PC-9 (cell line): ENCODE measurements at regions not wholly inside any gene's neighbourhood (a gene's known extent, or its start where the extent isn't known, plus 50 kb on each side); places are given as distances from the start of the nearest gene placed in this dataset.

ENCODE experiments used
- BruUV-seq: library from RNA; stranded (reverse); fragments of 400-500 nt; replicated peaks from 2 replicates; lab custom pipeline; 2021; lab: Mats Ljungman, UMichigan
- CTCF ChIA-PET: fragments of 300-600 bp; sonication (Branson Sonifier 250); formaldehyde crosslinking; loops from one replicate; lab custom pipeline; 2022; ENCODE audit warnings: antibody characterized with exemption; lab: Charles Lee
- POLR2A ChIA-PET: fragments of 300-600 bp; sonication (Branson Sonifier 250); formaldehyde crosslinking; loops from one replicate; lab custom pipeline; 2022; ENCODE audit warnings: antibody characterized with exemption; ENCODE audit not compliant: unreplicated experiment; lab: Charles Lee
- DNase-seq, 2 experiments: peaks; one replicate each; pipeline versions ENCODE4 v3.0.0 to v3.0.0-alpha.2; 2015 to 2022; ENCODE audit warnings: mixed read lengths in 1 of 2
- H2AFZ ChIP-seq: fragments of 200-600 bp; sonication (generic); 2 replicates; pipeline ENCODE4 v1.8.1; 2017; ENCODE audit warnings: antibody characterized with exemption
- H3F3A ChIP-seq: fragments of 200-600 bp; sonication (generic); 2 replicates; pipeline ENCODE4 v1.8.1; 2017; ENCODE audit warnings: antibody characterized with exemption, mild to moderate bottlenecking, low read depth; ENCODE audit not compliant: insufficient read depth
- H3K27ac ChIP-seq: fragments of 200-600 bp; sonication (generic); 2 replicates; pipeline ENCODE4 v1.6.1; 2016; ENCODE audit warnings: mixed run types
- H3K27me3 ChIP-seq: fragments of 200-600 bp; sonication (generic); 2 replicates; pipeline ENCODE4 v1.6.1; 2016; ENCODE audit warnings: low read depth, mixed run types; ENCODE audit not compliant: insufficient read depth
- H3K36me3 ChIP-seq: fragments of 200-600 bp; sonication (generic); 2 replicates; pipeline ENCODE4 v1.6.1; 2016; ENCODE audit warnings: low read depth, mixed run types
- H3K4me1 ChIP-seq: fragments of 200-600 bp; sonication (generic); replicated peaks from 2 replicates; pipeline ENCODE4 v1.6.1; 2016; ENCODE audit warnings: mixed run types; ENCODE audit not compliant: insufficient read depth
- H3K4me2 ChIP-seq: fragments of 200-600 bp; sonication (generic); 2 replicates; pipeline ENCODE4 v1.6.1; 2017; ENCODE audit warnings: mixed run types
- H3K4me3 ChIP-seq: fragments of 200-600 bp; sonication (generic); 2 replicates; pipeline ENCODE4 v1.6.1; 2016; ENCODE audit warnings: mixed run types
- H3K79me2 ChIP-seq: fragments of 200-600 bp; sonication (generic); 2 replicates; pipeline ENCODE4 v1.6.1; 2017; ENCODE audit warnings: low read depth, mixed run types
- H3K9me2 ChIP-seq: fragments of 200-600 bp; sonication (generic); 2 replicates; pipeline ENCODE4 v1.8.1; 2017; ENCODE audit warnings: mild to moderate bottlenecking; ENCODE audit not compliant: insufficient read depth
- H3K9me3 ChIP-seq: fragments of 200-600 bp; sonication (generic); 2 replicates; pipeline ENCODE4 v1.8.1; 2016; ENCODE audit warnings: low read depth; ENCODE audit not compliant: insufficient read depth
- H4K20me1 ChIP-seq: fragments of 200-600 bp; sonication (generic); 2 replicates; pipeline ENCODE4 v1.8.1; 2017; ENCODE audit not compliant: insufficient read depth
- EZH2 ChIP-seq: fragments of 200-600 bp; sonication (generic); IDR thresholded peaks from 2 replicates; pipeline ENCODE4 v1.8.0; 2017; ENCODE audit warnings: antibody characterized with exemption, low read depth
- intact Hi-C: fragments of 100-400 bp; cut with micrococcal nuclease; formaldehyde crosslinking; loops from one replicate; pipeline ENCODE4 v1.10.0; 2022; ENCODE audit not compliant: unreplicated experiment
- TF ChIP-seq, protein P1 (sequence below): fragments of 200-600 bp; sonication (generic); conservative IDR thresholded peaks from 2 replicates; pipeline ENCODE4 v1.6.1; 2017; ENCODE audit warnings: mixed run types, antibody characterized with exemption, mild to moderate bottlenecking, moderate library complexity

- ChIA-PET CTCF (no interaction called here), POLR2A (no interaction called here)
- TF ChIP-seq EZH2: no peak
- TF ChIP-seq, protein P1, sequence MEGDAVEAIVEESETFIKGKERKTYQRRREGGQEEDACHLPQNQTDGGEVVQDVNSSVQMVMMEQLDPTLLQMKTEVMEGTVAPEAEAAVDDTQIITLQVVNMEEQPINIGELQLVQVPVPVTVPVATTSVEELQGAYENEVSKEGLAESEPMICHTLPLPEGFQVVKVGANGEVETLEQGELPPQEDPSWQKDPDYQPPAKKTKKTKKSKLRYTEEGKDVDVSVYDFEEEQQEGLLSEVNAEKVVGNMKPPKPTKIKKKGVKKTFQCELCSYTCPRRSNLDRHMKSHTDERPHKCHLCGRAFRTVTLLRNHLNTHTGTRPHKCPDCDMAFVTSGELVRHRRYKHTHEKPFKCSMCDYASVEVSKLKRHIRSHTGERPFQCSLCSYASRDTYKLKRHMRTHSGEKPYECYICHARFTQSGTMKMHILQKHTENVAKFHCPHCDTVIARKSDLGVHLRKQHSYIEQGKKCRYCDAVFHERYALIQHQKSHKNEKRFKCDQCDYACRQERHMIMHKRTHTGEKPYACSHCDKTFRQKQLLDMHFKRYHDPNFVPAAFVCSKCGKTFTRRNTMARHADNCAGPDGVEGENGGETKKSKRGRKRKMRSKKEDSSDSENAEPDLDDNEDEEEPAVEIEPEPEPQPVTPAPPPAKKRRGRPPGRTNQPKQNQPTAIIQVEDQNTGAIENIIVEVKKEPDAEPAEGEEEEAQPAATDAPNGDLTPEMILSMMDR: no peak
- Histone ChIP-seq H3F3A (no peaks in the 10 kb centered on the region), H3K4me2 (no peak overlapping the region), H3K9me2 (no peaks in the 10 kb centered on the region), H4K20me1 (no peaks in the 10 kb centered on the region), H3K4me1 (no peaks in the 10 kb centered on the region), H3K36me3 (no peaks in the 10 kb centered on the region), H3K27ac (no peak overlapping the region), H2AFZ (no peak overlapping the region), H3K4me3 (no peak overlapping the region), H3K27me3 (peaks cover 46% of the 10 kb centered on the region), H3K9me3 (no peaks in the 10 kb centered on the region), H3K79me2 (no peaks in the 10 kb centered on the region)
- BruUV-seq: no TSS peak
- intact Hi-C loops: no loop called here
- DNase-seq: no peak
These were observed 351.7 kb downstream of the TCERG1L start for GRCh38 chr10:130959752-130960195.

GRCh38 chr10:130960531-130960930 is 351.0 kb downstream of the TCERG1L start:
- no peaks in the 10 kb centered on the region for H4K20me1 ChIP-seq
- no peak overlapping the region for H3K4me2 ChIP-seq
- no peaks in the 10 kb centered on the region for H3K9me2 ChIP-seq
- no peaks in the 10 kb centered on the region for H3K79me2 ChIP-seq
- BruUV-seq: no TSS peak
- CTCF ChIA-PET: no interaction called here
- POLR2A ChIA-PET: no interaction called here
- intact Hi-C loops: no loop called here
- H3K27me3 ChIP-seq: peaks cover 42% of the 10 kb centered on the region
- no peak for DNase-seq
- no peak overlapping the region for H3K4me3 ChIP-seq
- no peaks in the 10 kb centered on the region for H3K9me3 ChIP-seq
- no peaks in the 10 kb centered on the region for H3K36me3 ChIP-seq
- TF ChIP-seq, protein P1: no peak
- TF ChIP-seq EZH2: no peak
- no peak overlapping the region for H3K27ac ChIP-seq
- no peaks in the 10 kb centered on the region for H3F3A ChIP-seq
- H3K4me1 ChIP-seq: no peaks in the 10 kb centered on the region
- no peak overlapping the region for H2AFZ ChIP-seq

DNA sequence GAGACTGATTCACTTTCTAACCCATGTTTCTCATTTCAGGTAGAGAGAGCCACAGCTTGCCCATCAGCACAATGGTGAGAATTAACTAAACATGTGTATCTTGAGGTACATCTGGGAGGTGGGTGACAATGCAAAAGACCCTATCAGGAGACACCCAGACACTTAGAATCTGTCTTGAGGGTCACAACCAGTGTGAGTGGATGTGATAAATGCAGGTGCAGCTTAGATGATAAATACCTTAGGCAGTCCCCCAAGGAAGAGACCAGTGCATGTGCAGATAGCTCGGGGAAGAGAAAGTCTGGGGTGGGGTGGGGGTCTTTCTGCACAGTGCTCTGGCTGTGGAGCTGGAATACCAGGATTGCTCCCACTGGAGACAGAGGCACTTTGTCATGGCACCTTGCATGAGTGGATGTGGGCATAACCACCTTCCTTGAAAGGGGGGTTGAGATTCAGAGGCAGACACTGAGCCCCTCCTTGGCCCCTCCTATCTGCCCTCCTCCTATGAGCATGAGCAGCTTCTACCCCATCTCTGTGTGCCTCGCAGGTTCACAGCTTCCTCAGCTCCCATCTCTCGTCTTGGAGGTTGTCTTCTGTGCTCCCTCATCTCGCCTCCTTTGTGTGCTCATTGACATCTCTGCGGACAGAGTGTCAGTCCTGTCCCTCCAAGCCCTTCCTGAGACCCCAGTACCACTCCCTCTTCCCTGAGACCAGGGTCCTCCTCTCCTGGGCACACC is 349.8 kb downstream of the TCERG1L start:
- no peak overlapping the region for H3K4me2 ChIP-seq
- no peaks in the 10 kb centered on the region for H3K4me1 ChIP-seq
- no peak overlapping the region for H2AFZ ChIP-seq
- no peak overlapping the region for H3K27ac ChIP-seq
- peaks cover 42% of the 10 kb centered on the region for H3K27me3 ChIP-seq
- no peak for DNase-seq
- no peak overlapping the region for H3K4me3 ChIP-seq
- intact Hi-C loops: no loop called here
- no peaks in the 10 kb centered on the region for H3K9me2 ChIP-seq
- no peaks in the 10 kb centered on the region for H3F3A ChIP-seq
- CTCF ChIA-PET: no interaction called here
- H3K9me3 ChIP-seq: no peaks in the 10 kb centered on the region
- POLR2A ChIA-PET: no interaction called here
- H3K36me3 ChIP-seq: no peaks in the 10 kb centered on the region
- no peaks in the 10 kb centered on the region for H3K79me2 ChIP-seq
- H4K20me1 ChIP-seq: no peaks in the 10 kb centered on the region
- no TSS peak for BruUV-seq
- TF ChIP-seq, protein P1: no peak
- no peak for TF ChIP-seq EZH2
